Nephron progenitor cell (in vitro differentiated cells): ENCODE measurements at regions not wholly inside any gene's neighbourhood (a gene's known extent, or its start where the extent isn't known, plus 50 kb on each side); places are given as distances from the start of the nearest gene placed in this dataset.

ENCODE experiments used
- DNase-seq: peaks from one replicate; pipeline ENCODE4 v3.0.0; 2021
- H3K27ac Mint-ChIP-seq: 2 replicates; pipeline ENCODE4 v1.8.0; 2021; ENCODE audit warnings: mild to moderate bottlenecking, moderate library complexity, mixed read lengths
- H3K27me3 Mint-ChIP-seq: 2 replicates; pipeline ENCODE4 v1.8.0; 2021; ENCODE audit warnings: mild to moderate bottlenecking, low read depth, mixed read lengths; ENCODE audit not compliant: poor library complexity
- H3K36me3 Mint-ChIP-seq: 2 replicates; pipeline ENCODE4 v1.8.0; 2021; ENCODE audit warnings: low read depth, mixed read lengths
- H3K4me1 Mint-ChIP-seq: 2 replicates; pipeline ENCODE4 v1.8.0; 2021; ENCODE audit warnings: mixed read lengths
- H3K4me3 Mint-ChIP-seq: 2 replicates; pipeline ENCODE4 v1.8.0; 2021; ENCODE audit warnings: mild to moderate bottlenecking, moderate library complexity, mixed read lengths
- H3K9me3 Mint-ChIP-seq: 2 replicates; pipeline ENCODE4 v1.8.0; 2021; ENCODE audit warnings: mild to moderate bottlenecking, moderate library complexity, mixed read lengths
- TF ChIP-seq, protein P1 (sequence below): fragments of 200-600 bp; sonication (generic); IDR thresholded peaks from 2 replicates; pipeline ENCODE4 v1.5.0; 2021; ENCODE audit warnings: antibody characterized with exemption

DNA sequence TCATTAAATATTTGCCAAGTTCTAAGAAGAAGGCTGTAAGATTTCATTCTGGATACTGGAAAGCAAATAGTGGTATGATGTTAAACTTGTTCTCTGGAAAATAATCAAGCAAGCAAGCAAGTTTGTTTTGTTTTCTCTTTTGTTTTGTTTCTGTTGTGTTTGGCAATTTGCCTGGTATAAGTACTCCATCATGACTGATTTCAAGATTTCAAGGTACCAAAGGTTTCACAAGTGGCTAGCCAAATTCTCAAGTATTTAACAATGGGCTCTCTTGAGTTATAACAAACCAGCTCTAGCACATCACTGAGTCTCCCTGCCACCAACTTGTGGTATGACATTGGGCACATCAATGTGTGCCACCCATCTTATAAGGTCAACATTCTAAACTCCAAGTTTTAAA is 151.7 kb upstream of the IGFBP3 start:
- no peak for DNase-seq

DNA sequence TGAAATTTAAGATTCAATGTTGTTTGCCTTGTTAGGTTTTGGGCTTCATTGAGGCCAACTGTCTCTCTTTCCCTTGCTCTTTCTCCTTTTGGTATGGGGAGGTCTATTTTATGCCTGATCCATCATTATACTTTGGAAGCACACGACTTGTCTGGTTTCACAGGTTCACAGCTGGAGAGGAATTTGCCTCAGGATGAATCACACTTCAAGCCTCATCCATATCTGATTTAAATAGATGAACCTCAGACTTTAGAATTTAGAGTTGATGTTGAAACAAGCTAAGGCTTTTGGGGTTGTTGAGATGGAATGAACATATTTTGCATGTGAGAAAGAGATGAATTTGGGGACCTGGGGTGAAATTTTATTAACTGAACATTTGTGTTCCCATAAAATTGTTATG is 150.5 kb upstream of the IGFBP3 start:
- Mint-ChIP-seq H3K36me3 (no peaks in the 10 kb centered on the region), H3K4me3 (no peak overlapping the region), H3K27ac (no peak overlapping the region), H3K27me3 (peaks cover 14% of the 10 kb centered on the region), H3K4me1 (no peaks in the 10 kb centered on the region), H3K9me3 (no peaks in the 10 kb centered on the region)
- TF ChIP-seq, protein P1, sequence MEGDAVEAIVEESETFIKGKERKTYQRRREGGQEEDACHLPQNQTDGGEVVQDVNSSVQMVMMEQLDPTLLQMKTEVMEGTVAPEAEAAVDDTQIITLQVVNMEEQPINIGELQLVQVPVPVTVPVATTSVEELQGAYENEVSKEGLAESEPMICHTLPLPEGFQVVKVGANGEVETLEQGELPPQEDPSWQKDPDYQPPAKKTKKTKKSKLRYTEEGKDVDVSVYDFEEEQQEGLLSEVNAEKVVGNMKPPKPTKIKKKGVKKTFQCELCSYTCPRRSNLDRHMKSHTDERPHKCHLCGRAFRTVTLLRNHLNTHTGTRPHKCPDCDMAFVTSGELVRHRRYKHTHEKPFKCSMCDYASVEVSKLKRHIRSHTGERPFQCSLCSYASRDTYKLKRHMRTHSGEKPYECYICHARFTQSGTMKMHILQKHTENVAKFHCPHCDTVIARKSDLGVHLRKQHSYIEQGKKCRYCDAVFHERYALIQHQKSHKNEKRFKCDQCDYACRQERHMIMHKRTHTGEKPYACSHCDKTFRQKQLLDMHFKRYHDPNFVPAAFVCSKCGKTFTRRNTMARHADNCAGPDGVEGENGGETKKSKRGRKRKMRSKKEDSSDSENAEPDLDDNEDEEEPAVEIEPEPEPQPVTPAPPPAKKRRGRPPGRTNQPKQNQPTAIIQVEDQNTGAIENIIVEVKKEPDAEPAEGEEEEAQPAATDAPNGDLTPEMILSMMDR: no peak
- no peak for DNase-seq

More for the DNA sequence above, 151.7 kb upstream of the IGFBP3 start:
- no peaks in the 10 kb centered on the region for H3K9me3 Mint-ChIP-seq
- no peak overlapping the region for H3K4me3 Mint-ChIP-seq
- H3K27ac Mint-ChIP-seq: no peak overlapping the region
- TF ChIP-seq, protein P1: no peak
- H3K36me3 Mint-ChIP-seq: no peaks in the 10 kb centered on the region
- H3K27me3 Mint-ChIP-seq: peaks cover 17% of the 10 kb centered on the region
- no peaks in the 10 kb centered on the region for H3K4me1 Mint-ChIP-seq

DNA sequence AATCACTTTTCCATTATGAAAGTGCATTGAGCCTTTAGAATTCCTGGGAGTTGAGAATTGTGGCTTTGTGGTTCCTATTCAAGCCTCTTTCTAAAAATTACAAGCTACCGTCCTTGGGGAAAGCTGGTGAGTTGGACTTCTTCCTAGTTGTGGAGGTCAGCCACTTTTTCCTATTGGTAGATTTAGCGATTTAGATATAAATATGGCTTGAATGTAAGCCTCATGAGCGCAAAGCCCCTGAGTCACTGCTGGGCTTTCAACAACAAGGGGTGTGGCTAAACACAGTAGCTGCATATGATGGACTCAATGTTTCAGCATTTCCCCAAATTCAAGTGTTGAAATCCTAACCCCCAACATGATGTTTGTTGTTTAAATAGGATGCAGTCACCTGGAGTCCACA is 150.0 kb upstream of the IGFBP3 start:
- TF ChIP-seq, protein P1: no peak
- H3K27me3 Mint-ChIP-seq: peaks cover 14% of the 10 kb centered on the region
- no peak overlapping the region for H3K4me3 Mint-ChIP-seq
- no peak for DNase-seq
- H3K9me3 Mint-ChIP-seq: no peaks in the 10 kb centered on the region
- H3K27ac Mint-ChIP-seq: no peak overlapping the region
- H3K36me3 Mint-ChIP-seq: no peaks in the 10 kb centered on the region
- H3K4me1 Mint-ChIP-seq: no peaks in the 10 kb centered on the region

DNA sequence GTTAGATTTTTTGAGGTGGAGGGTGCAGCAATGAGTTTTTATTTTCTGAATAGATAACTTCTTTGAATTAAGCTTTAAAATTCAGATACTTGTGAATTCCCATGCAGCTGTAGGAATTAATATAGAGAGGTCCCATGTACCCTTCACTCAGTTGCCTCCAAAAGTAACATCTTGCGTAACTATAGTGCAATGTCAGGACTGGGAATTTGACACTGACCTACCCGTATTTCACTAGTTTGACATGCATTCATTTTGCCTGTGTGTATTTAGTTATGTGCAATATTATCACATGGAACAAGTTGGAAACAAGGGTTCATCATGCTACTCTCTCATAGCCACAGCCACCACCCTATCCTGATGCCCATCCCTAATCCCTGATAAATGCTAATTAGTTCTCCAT is 147.1 kb upstream of the IGFBP3 start:
- H3K36me3 Mint-ChIP-seq: no peaks in the 10 kb centered on the region
- TF ChIP-seq, protein P1: no peak
- no peaks in the 10 kb centered on the region for H3K4me1 Mint-ChIP-seq
- peaks cover 11% of the 10 kb centered on the region for H3K27me3 Mint-ChIP-seq
- DNase-seq: no peak
- H3K27ac Mint-ChIP-seq: no peak overlapping the region
- no peaks in the 10 kb centered on the region for H3K9me3 Mint-ChIP-seq
- no peak overlapping the region for H3K4me3 Mint-ChIP-seq

DNA sequence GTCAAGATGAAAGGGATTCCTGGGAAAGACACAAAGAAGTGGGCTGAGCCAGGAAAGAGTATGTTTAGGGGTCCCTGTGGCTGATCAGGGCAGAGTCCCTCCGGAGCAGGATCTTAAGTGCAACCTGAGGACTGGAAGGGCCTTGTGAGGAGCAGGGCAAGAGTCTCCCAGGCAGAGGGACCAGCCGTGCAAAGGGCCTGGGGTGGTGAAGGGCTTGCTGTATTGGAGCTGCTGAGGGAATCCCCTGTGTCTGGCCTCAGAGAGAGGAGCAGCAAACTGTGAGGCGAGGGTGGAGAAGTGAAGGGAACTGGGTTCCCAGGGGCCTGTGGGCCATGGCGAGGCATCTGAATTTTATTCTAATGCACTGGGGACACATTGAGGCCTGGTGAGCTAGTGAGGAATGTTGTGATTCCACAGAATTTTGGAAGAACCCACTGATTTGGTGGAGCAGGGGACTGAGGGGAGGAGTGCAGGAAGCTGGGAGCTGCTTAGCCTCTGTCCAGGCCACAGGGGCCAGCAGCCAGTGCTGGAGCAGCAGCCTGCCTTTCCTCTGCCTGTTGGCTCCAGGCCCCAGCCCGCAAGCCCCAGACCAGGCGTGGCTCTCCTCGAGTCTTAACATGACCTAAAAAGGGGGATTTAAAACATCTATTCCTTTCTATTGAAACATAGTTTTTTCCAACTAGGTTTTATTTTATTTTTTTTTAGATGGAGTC is 138.4 kb upstream of the IGFBP3 start:
- Mint-ChIP-seq H3K36me3 (no peaks in the 10 kb centered on the region), H3K27me3 (peaks cover 6% of the 10 kb centered on the region), H3K4me3 (no peak overlapping the region), H3K9me3 (no peaks in the 10 kb centered on the region), H3K27ac (peak overlapping the region; percentile 58), H3K4me1 (peaks cover 2% of the 10 kb centered on the region)
- TF ChIP-seq, protein P1: no peak
- DNase-seq: no peak
